Loucy (cell line): ENCODE measurements at regions not wholly inside any gene's neighbourhood (a gene's known extent, or its start where the extent isn't known, plus 50 kb on each side); places are given as distances from the start of the nearest gene placed in this dataset.

Source experiments
- H2AFZ ChIP-seq: fragments of 200-600 bp; sonication (generic); 2 replicates; pipeline ENCODE4 v1.6.0; 2016; ENCODE audit warnings: antibody characterized with exemption, mild to moderate bottlenecking, low read length, moderate library complexity
- H3F3A ChIP-seq: fragments of 200-600 bp; 2 replicates; pipeline ENCODE4 v1.6.0; 2016; ENCODE audit warnings: antibody characterized with exemption, low read depth, mild to moderate bottlenecking
- H3K27me3 ChIP-seq: fragments of 200-600 bp; sonication (generic); 2 replicates; pipeline ENCODE4 v1.6.1; 2014; ENCODE audit warnings: low read length, mild to moderate bottlenecking; ENCODE audit not compliant: insufficient read depth, poor library complexity, severe bottlenecking
- H3K36me3 ChIP-seq: fragments of 200-600 bp; sonication (generic); 2 replicates; pipeline ENCODE4 v1.6.1; 2016; ENCODE audit warnings: low read length; ENCODE audit not compliant: insufficient read depth
- H3K4me1 ChIP-seq: fragments of 200-600 bp; sonication (generic); 2 replicates; pipeline ENCODE4 v1.5.1; 2014; ENCODE audit warnings: low read length, mild to moderate bottlenecking; ENCODE audit not compliant: insufficient read depth, poor library complexity, severe bottlenecking
- H3K4me2 ChIP-seq: fragments of 200-600 bp; sonication (generic); 2 replicates; pipeline ENCODE4 v1.6.0; 2014; ENCODE audit warnings: antibody characterized with exemption, low read length, low read depth, mild to moderate bottlenecking; ENCODE audit not compliant: poor library complexity, severe bottlenecking
- H3K4me3 ChIP-seq: fragments of 200-600 bp; sonication (generic); 2 replicates; pipeline ENCODE4 v1.5.1; 2014; ENCODE audit warnings: low read length, mild to moderate bottlenecking, mixed read lengths; ENCODE audit not compliant: poor library complexity, severe bottlenecking
- H3K79me2 ChIP-seq: fragments of 200-600 bp; sonication (generic); 2 replicates; pipeline ENCODE4 v1.6.1; 2014; ENCODE audit warnings: low read length; ENCODE audit not compliant: insufficient read depth
- H3K9ac ChIP-seq: fragments of 200-600 bp; sonication (generic); 2 replicates; pipeline ENCODE4 v1.6.0; 2014; ENCODE audit warnings: mild to moderate bottlenecking, low read depth, low read length, moderate library complexity; ENCODE audit not compliant: poor library complexity, severe bottlenecking
- H3K9me2 ChIP-seq: fragments of 200-600 bp; sonication (generic); replicated peaks from 2 replicates; pipeline ENCODE4 v1.6.1; 2016; ENCODE audit warnings: low read depth, low read length, mixed read lengths
- H3K9me3 ChIP-seq: fragments of 200-600 bp; sonication (generic); 2 replicates; pipeline ENCODE4 v1.6.1; 2014; ENCODE audit warnings: mild to moderate bottlenecking, antibody characterized with exemption, low read length, low read depth; ENCODE audit not compliant: insufficient read depth
- H4K20me1 ChIP-seq: fragments of 200-600 bp; sonication (generic); 2 replicates; pipeline ENCODE4 v1.6.0; 2014; ENCODE audit warnings: antibody characterized with exemption, low read length, mild to moderate bottlenecking; ENCODE audit not compliant: insufficient read depth, poor library complexity, severe bottlenecking
- CTCF ChIP-seq: fragments of 200-600 bp; sonication (generic); conservative IDR thresholded peaks from 2 replicates; pipeline ENCODE4 v1.5.1; 2014; ENCODE audit warnings: mild to moderate bottlenecking, antibody characterized with exemption, low read length
- EZH2phosphoT487 ChIP-seq: fragments of 200-600 bp; IDR thresholded peaks from 2 replicates; pipeline ENCODE4 v1.6.1; 2018; ENCODE audit warnings: antibody characterized with exemption, mild to moderate bottlenecking, moderate library complexity, borderline replicate concordance

- no peaks in the 10 kb centered on the region for H3K36me3 ChIP-seq
- H3K9me3 ChIP-seq = no peaks in the 10 kb centered on the region
- no peaks in the 10 kb centered on the region for H3F3A ChIP-seq
- no peaks in the 10 kb centered on the region for H3K4me1 ChIP-seq
- H4K20me1 ChIP-seq = no peaks in the 10 kb centered on the region
- no peak overlapping the region for H3K9ac ChIP-seq
- no peak overlapping the region for H3K4me2 ChIP-seq
- H3K27me3 ChIP-seq = no peaks in the 10 kb centered on the region
- no peak for TF ChIP-seq CTCF
- no peak for TF ChIP-seq EZH2phosphoT487
- no peaks in the 10 kb centered on the region for H3K9me2 ChIP-seq
- no peak overlapping the region for H3K4me3 ChIP-seq
- no peak overlapping the region for H2AFZ ChIP-seq
- no peaks in the 10 kb centered on the region for H3K79me2 ChIP-seq
These were observed 206.3 kb upstream of the CHRNA7 start for GRCh38 chr15:31824024-31824423.

- Histone ChIP-seq H2AFZ (no peak overlapping the region), H3K79me2 (no peaks in the 10 kb centered on the region), H3K4me1 (no peaks in the 10 kb centered on the region), H3F3A (no peaks in the 10 kb centered on the region), H3K27me3 (no peaks in the 10 kb centered on the region), H3K4me2 (no peak overlapping the region), H4K20me1 (no peaks in the 10 kb centered on the region), H3K9me2 (no peaks in the 10 kb centered on the region), H3K9ac (no peak overlapping the region), H3K36me3 (no peaks in the 10 kb centered on the region), H3K9me3 (no peaks in the 10 kb centered on the region), H3K4me3 (no peak overlapping the region)
- TF ChIP-seq EZH2phosphoT487 (no peak), CTCF (no peak)
These were observed 201.7 kb upstream of the CHRNA7 start for GRCh38 chr15:31828594-31828993.

- H3K9me3 ChIP-seq = no peaks in the 10 kb centered on the region
- TF ChIP-seq EZH2phosphoT487 = no peak
- TF ChIP-seq CTCF = no peak
- H2AFZ ChIP-seq = no peak overlapping the region
- H3K4me1 ChIP-seq = no peaks in the 10 kb centered on the region
- no peak overlapping the region for H3K9ac ChIP-seq
- no peaks in the 10 kb centered on the region for H3K36me3 ChIP-seq
- no peak overlapping the region for H3K4me2 ChIP-seq
- H3K9me2 ChIP-seq = no peaks in the 10 kb centered on the region
- no peaks in the 10 kb centered on the region for H4K20me1 ChIP-seq
- H3F3A ChIP-seq = no peaks in the 10 kb centered on the region
- no peaks in the 10 kb centered on the region for H3K79me2 ChIP-seq
- H3K27me3 ChIP-seq = no peaks in the 10 kb centered on the region
- no peak overlapping the region for H3K4me3 ChIP-seq
These were observed 199.7 kb upstream of the CHRNA7 start for GRCh38 chr15:31830591-31830990.
